ENCODE measurements at regions not wholly inside any gene's neighbourhood (a gene's known extent, or its start where the extent isn't known, plus 50 kb on each side); places are given as distances from the start of the nearest gene placed in this dataset.
"Not testable (repeated sequence)": the region's sequence is repeated elsewhere in the genome, so short reads cannot be mapped to it uniquely, and the experiment has no call there.

DNA sequence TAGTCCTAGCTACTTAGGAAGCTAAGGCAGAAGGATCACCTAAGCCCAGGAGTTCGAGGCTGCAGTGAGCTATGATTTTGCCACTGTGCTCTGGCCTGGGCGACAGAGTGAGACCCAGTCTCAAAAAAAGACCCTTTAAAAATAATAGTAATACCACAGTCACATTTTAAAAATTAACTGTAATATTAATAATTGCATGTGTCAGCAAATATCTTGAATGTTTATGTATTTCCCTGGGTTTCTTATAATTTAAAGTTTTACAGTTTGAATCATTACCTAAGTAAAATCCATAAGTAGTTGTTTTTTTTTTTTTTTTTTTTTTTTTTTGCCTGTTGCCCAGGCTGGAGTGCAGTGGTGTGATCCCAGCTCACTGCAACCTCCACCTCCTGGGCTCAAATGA is 69.2 kb downstream of the LYZL2 start:
- no peak for DNase-seq

DNA sequence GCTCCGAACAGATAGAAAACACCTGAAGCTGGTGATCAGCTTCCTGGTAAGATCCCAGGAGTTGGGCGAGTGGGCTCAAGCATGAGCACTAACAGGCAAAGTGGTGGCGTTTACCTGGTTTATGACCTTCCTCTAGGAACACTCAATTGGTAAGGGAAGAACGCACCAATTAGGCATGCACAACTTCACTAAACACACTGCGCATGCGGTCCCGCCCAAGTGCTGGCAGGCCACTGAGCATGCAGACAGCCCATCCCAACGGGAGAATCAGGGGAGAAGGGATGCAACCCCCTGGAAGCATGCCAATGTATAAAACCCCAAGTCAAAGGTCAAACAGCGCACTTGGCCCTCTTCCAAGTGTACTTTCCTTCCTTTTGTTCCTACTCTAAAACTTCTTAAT is 70.4 kb downstream of the LYZL2 start:
- no peak for DNase-seq

DNA sequence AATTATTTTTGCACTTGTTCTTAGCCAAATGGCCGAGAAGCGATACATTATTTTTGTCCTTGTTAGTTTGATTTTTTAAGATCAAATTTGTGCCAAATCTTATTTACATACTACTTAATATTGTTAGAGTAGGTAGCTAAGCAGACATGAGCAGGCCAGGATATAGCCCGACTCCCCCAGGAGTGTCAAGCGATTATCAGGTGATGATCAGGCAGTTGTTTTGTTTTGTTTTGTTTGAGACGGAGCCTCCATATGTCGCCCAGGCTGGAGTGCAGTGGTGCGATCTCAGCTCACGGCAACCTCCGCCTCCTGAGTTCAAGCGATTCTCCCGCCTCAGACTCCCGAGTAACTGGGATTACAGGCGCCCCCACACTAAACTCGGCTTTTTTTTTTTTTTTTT is 71.1 kb downstream of the LYZL2 start:
- DNase-seq, result no peak

DNA sequence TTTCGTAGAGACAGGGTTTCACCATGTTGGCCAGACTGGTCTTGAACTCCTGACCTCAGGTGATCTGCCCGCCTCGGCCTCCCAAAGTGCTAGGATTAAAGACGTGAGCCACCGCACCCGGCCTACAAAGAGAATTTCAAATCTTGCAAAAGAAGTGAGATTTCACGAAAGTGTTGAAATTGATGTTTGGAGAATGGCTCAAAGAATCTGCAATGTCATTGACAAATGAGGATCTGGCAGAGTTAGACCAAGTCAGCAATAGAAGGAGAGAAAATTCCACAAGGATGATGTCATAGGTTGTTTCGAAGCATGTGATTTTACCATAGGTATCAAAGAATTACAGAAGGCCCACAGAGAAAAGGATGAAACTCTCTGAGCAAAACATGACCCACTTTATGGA is 71.7 kb downstream of the LYZL2 start:
- no peak for DNase-seq

DNA sequence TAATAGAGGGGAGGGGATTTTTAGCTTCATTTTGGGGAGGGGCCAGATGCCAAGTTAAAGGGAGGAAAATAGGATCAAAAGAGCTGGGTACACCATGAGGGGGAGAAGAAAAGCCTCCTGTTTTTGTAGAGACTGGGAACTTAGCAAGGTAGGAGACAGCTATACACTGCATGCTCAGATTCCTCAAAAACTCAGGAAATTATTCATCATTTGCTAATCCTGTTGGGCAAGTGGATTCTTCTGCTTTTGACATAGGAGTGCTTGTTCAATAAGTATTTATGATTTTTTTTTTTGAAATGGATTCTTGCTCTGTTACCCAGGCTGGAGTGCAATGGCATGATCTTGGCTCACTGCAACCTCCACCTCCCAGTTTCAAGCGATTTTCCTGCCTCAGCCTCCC is 73.4 kb downstream of the LYZL2 start:
- no peak for DNase-seq

DNA sequence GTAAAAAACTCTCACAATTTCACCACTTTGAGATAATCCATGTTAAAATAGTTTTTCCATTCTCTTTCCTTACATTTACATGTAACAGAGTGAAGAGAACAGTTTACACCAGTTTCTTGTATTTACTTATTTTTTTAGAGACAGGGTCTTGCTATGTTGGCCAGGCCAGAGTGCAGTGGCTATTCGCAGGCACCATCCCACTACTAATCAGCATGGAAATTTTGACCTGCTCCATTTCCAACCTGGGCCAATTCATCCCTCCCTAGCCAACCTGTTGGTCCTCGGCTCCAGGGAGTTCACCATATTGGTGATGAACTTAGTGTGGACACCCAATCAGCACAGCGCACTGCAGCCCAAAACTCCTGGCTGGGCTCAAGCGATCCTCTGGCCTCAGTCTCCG is 74.1 kb downstream of the LYZL2 start:
- no peak for DNase-seq

DNA sequence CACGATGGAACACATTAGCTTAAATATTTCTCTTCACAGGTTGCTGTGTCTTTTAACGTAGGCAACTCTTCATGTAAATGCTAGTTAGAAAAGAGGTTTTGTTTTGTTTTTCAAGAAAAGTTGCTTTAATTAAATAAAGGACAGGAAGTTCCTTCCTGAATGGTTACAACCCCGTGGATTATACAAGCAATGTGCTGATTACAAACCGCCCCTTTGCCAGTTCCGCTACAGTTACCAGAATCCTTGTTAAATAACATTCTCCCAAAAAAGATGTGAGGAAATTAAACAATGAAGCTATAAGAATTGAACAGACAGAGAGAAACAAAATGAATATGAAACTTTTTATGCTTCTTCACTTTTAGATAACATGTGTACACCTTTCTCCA is 75.1 kb downstream of the LYZL2 start:
- DNase-seq, result no peak

DNA sequence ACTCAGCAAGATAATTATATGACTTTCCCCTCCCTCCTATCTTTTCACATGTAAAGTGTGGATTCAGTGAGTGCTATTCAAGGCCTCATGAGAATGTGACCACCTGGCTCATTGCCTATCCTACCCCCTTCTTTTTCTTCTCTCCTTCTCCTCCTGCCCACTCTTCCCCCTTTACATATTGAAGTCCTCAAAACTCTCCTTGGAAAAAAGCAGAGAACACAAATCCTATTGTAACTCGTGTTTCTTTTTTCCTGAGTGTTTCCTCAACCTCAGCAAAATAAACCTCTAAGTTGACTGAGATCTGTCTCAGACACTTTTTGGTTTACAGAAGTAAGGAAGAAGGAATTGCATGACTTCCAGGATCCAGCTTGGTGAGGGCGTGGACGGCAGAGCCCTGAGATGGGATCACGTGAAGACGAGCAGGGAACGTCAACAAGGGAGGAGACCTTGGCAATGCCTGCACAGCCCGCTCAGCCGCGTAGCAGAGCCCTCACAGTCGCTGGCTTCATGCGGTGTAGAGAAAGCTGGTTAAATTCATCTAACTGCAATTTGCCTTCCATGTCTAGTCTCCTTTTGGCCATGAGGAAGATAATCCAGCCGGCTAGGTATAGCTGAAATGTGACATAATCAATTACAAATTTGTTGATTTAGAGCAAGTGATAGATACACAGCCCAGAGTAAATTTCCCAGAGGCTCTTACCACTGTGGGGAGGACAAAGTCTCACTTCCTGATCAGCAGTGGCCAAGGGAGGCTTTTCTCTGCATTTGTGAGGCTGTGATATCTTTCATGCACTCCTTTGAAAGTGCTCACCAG is 75.7 kb downstream of the LYZL2 start:
- no peak for DNase-seq

DNA sequence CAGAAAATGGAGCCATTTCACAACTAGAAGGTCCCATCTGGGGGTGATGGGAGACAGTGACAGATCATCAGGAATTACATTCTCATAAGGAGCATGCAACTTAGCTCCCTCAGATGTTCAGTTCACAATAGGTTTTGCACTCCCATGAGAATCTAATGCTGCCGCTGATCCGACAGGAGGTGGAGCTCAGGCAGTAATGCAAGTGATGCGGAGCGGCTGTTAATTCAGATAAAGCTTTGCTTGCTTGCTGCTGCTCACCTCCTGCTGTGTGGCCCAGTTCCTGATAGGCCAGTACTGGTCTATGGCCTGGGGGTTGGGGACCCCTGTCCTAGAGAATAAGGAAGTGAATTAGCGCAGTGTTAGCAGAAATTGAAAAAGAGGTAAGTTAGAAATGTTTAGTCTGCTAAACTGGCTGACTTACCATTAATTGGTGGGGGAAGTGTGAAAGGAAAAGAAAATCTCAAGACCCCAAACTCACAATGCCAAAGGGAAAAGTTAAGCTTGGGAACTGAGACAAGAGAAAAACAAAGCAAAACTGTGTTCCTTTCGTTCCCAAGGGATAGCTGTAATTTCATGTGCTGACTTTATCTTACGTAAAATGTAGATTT is 76.4 kb downstream of the LYZL2 start:
- no peak for DNase-seq

DNA sequence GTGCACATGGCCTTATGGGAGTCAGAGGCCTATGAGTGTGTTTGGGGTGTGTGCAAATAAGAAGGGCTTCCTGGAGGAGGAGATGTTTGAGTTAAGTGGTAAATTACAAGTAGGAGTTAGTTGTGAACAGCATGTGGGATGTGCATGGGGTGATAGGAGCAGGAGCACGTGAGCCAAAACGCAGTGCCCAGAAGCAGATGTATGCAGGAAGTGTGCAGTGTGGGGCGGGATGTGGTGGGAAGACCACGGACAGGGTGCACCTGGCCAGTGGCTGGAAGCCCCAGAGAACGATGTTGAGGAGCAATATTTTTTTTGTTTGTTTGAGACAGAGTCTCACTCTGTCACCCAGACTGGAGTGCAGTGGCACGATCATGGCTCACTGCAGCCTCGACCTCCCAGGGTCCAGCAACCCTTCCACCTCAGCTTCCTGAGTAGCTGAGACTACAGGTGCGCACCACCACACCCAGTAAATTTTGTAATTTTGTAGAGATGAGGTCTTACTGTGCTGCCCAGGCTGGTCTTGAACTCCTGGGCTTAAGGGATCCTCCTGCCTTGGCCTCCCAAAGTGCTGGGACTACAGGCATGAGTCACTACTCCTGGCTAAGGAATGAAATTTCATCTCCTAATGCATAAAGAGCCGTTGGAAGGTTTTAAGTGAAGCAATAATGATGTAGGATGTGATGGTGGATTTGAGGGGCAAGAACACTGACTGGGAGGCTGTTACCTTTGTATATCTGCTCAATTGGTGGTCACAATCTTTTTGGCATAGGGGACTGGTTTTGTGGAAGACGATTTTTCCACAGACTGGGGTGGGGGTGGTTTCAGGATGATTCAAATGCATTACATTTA is 78.4 kb downstream of the LYZL2 start:
- DNase-seq, result no peak

DNA sequence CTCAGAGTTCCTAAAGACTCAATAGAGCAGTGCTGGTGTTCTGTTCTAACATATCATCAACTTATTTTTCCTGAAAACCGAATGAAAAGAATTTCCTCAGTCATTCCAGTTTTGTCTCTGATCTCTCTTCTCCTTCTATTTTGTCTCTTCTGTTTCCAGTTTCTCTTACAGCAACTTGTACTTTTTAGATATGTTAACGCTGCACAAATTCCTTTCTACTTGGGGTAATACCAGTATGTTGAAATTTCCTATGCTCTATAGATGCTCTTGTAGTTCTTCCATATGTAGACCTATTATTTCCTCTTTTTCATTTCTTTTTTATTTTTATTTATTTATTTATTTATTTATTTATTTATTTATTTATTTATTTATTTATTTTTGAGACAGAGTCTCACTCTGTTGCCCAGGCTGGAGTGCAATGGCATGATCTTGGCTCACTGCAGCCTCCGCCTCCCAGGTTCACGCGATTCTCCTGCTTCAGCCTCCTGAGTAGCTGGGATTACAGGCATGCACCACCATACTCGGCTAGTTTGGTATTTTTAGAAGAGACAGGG is 80.3 kb downstream of the LYZL2 start:
- DNase-seq, result not testable (repeated sequence)

DNA sequence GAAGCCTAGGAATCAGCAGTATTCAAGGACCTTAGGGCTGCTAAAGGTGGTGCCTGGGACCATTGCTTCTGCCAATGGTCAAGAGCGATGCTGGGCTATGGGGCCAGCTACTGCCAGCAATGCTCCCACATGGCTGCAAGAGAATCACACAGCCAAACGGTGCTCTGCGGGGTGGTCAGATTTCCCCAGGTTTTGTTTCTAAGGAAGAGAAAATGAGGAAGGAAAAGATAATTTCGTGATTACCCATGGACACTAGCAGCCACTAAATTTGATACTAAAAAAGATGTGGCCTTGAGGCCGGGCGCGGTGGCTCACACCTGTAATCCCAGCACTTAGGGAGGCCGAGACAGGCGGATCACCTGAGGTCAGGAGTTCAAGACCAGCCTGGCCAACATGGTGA is 83.0 kb downstream of the LYZL2 start:
- no peak for DNase-seq

DNA sequence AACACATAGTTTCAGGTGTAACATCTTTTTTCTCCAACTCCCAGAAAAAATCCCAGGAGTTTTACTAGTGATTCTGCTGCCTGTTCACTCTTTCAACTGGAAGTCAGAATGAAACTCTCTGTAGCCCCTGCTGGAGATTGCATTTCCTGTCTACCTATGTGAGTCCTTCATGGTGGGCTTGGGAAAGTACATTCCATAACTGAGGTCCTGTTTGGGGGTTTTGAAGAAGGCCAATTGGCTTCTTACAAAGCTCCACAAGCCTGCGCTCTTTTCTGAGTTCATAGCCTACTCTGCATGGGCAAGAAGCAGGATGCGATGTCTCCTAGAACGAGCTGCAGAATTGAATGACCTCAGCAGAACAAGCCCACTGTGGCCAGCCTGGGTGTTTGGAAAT is 86.7 kb downstream of the LYZL2 start:
- no peak for DNase-seq

DNA sequence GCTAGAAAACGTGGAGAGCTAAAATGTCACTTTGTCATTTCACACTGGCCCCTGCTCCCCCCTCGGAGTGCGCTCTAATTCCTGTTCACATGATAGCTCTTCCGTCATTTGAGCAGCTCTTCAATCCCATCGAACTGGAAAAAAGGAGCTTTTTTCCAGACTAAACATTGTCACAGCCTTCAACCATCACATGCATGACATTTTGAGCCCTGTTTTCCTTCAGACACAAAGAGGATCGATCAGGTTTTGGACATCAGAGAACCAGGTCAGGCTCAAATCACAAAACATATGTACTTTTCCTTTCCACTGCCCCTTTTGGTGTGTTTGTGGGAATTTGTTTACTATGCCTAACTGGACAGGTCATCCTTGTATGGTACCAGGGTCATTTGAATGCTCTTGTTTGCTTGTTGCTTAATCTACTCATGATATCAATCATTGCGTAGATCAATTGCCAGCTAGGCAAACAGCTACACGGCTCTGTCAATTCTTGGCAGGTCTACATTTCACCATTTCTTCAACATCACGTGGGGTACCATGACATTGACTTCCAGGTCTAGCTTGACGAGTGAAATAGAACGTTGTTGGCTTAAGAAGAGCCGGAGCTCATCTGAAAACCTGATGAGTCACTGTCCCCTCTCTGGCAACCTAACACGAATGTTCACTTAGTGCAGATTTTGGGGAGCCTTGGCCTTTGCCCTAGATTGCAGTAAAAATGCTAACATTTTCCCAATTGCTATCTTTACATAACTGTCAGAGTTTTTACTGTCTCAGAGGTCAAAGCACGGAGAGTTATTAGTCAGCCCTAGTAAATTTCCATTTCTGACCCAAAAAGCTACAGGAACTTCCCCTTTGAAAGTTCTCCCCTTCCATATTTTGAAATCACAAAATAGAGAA is 87.3 kb downstream of the LYZL2 start:
- DNase-seq, result no peak

DNA sequence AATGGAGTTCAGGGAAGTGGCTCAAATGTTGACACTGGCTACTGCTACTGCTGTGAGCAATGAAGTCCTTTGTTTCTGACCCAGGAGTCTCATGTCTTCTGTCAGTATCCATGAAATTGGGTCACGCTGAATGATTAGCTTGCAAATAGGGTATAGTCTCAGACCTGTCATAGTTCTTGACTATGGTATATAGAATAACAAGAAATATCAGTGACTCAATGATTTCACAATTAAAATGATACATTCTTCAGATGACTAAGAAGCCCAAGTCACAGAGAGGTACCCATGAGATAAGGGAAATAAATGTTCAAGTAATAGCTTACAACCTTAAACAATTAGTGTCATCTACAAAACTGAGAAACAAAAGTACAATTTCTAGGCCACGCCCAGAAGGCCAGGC is 89.3 kb downstream of the LYZL2 start:
- DNase-seq, result no peak

DNA sequence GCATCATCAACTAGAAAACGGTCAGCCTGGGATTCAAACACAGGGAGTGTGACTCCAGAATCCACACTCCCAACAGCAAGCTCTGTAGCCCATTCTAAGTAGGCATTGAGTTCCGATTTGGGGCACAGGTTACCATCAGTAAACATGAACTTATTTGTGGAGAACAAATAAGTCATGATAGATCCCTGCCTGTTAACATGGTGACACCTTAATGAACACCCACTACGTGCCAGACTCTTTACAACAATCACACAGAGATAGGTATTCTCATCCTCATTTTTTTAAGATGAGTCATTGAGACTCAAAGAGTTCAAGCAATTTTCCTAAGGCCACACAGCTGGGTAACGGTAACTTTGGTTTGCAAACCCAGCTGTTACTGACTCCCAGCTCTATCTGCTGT is 91.5 kb downstream of the LYZL2 start:
- DNase-seq, result no peak

DNA sequence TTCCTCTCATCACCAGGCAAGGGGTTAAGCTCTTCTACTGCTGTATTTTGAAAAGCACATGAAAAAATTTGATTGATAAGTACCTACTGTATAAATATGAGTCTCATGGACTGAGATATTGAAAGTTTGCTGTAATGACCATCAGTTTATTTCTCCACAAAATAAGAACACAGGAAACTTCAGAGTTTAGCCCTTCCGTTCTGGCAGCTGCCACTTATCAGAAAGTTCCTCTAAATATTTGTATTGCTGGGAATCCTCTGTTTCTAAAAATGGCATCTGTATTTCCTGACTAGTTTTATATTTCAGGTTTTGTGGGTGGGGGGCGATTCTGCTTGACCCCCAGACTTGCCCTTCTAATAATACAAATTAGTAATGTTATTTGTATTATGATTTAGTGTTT is 92.0 kb downstream of the LYZL2 start:
- no peak for DNase-seq

DNA sequence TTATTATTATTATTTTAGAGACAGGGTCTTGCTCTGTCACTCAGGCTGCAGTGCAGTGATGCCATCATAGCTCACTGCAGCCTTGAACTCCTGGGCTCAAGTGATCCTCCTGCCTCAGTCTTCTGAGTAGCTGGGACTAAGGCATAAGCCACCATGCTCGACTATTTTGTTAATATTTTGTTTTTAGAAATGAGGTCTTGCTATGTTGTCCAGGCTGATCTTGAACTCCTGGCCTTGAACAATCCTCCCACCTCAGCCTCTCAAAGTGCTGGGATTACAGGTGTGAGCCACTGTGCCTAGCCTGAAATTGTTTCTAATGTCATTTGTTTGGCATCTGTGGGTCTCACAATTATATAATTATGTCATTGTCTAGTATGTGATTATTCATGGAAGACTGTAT is 92.4 kb downstream of the LYZL2 start:
- not testable (repeated sequence) for DNase-seq

DNA sequence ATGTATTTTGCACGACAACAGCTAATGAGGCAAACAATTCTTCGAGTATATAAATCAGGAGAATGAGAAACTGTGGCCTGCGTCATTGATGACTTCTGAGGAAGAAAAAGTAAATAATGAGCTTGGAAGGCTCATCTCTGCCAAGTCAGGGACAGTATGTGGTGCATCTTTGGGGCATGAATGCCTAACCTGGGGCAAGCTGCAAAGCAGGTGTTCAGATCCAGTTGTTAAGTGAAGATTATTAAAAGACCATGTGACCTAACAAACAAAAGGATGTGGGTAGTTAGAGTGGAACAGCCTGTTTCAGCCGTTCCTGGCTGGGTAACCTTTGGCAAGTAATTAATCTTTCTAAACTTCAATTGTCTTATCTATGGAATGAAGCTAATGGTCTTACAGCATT is 93.0 kb downstream of the LYZL2 start:
- DNase-seq, result no peak

DNA sequence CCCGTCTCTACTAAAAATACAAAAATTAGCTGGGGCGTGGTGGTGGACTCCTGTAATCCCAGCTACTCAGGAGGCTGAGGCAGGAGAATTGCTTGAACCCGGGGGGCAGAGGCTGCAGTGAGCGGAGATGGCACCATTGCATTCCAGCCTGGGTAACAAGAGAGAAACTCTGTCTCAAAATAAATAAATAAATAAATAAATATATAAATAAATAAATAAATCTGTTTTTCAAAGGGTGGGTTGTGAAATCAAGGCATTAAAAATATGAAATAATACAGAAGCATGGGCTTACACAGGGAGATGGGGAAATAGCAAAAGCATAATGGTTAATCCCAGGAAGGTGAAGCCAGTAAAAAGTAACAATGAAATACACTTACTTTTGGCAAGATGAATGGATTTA is 93.9 kb downstream of the LYZL2 start:
- no peak for DNase-seq

DNA sequence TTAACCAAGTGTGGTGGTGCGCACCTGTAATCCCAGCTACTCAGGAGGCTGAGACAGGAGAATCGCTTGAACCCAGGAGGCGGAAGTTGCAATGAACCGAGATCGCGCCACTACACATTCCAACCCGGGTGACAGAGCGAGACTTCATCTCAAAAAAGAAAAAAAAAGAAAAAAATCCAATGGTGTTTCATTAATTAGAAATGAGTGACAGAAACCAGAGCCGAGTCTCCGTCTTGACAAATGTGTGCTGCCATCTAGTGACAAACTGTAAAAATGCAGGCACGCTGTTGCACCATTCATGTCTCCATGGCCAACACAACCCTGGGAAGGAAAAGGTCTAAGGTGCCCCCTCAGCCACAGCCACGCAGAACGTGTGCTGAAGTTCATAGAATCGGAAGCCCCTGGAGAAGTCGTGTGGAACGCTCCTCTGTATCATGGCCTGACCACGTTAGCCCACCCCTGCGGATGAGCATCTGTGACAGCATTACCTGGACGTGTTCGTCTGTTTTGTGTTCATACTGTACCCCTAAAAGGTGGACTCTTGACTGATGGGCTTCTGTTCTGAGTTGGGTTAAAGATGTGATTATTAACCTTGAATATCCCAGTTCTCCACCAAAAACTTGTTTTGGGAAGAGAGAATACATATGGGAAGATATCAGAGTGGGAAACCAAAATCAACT is 94.9 kb downstream of the LYZL2 start:
- DNase-seq, result peak; percentile 66
